GM21367 (cell line): ENCODE measurements at regions not wholly inside any gene's neighbourhood (a gene's known extent, or its start where the extent isn't known, plus 50 kb on each side); places are given as distances from the start of the nearest gene placed in this dataset.
"Not testable (repeated sequence)": the region's sequence is repeated elsewhere in the genome, so short reads cannot be mapped to it uniquely, and the experiment has no call there.

Source experiments
- ATAC-seq: cut with Tn5 transposase; IDR thresholded peaks from one replicate; pipeline ENCODE4 v1.9.1; 2021; ENCODE audit not compliant: unreplicated experiment

- no peak for ATAC-seq
Measured at GRCh38 chr1:56285554-56286402, 293.6 kb downstream of the PLPP3 start.

- ATAC-seq, result no peak
Measured at GRCh38 chr1:56284928-56285327, 294.4 kb downstream of the PLPP3 start.

- no peak for ATAC-seq
Measured at GRCh38 chr1:56278061-56278460, 301.3 kb downstream of the PLPP3 start.

GRCh38 chr1:56268519-56269140 lies 310.7 kb downstream of the PLPP3 start:
- ATAC-seq, result no peak

GRCh38 chr1:56267611-56268010 lies 311.8 kb downstream of the PLPP3 start:
- no peak for ATAC-seq

- ATAC-seq, result no peak
Measured at GRCh38 chr1:56266359-56266758, 313.0 kb downstream of the PLPP3 start.

- ATAC-seq, result no peak
Measured at GRCh38 chr1:56265216-56265615, 314.1 kb downstream of the PLPP3 start.

- no peak for ATAC-seq
Measured at GRCh38 chr1:56263908-56264307, 315.5 kb downstream of the PLPP3 start.

GRCh38 chr1:56258371-56258770 lies 321.0 kb downstream of the PLPP3 start:
- ATAC-seq, result no peak

- no peak for ATAC-seq
Measured at GRCh38 chr1:56257726-56258125, 321.6 kb downstream of the PLPP3 start.

- ATAC-seq, result no peak
Measured at GRCh38 chr1:56256153-56257000, 323.0 kb downstream of the PLPP3 start.

- no peak for ATAC-seq
Measured at GRCh38 chr1:56255516-56256152, 323.7 kb downstream of the PLPP3 start.

GRCh38 chr1:56254130-56254529 lies 325.2 kb downstream of the PLPP3 start:
- ATAC-seq, result no peak

- ATAC-seq, result no peak
Measured at GRCh38 chr1:56250809-56251208, 328.6 kb downstream of the PLPP3 start.

- ATAC-seq, result no peak
Measured at GRCh38 chr1:56249234-56249633, 330.1 kb downstream of the PLPP3 start.

- no peak for ATAC-seq
Measured at GRCh38 chr1:56248138-56248537, 331.2 kb downstream of the PLPP3 start.

GRCh38 chr1:56246726-56247125 lies 332.6 kb downstream of the PLPP3 start:
- ATAC-seq, result not testable (repeated sequence)

- no peak for ATAC-seq
Measured at GRCh38 chr1:56240400-56240799, 339.0 kb downstream of the PLPP3 start.

GRCh38 chr1:56237491-56238064 lies 341.8 kb downstream of the PLPP3 start:
- ATAC-seq, result no peak

- ATAC-seq, result no peak
Measured at GRCh38 chr1:56236688-56237087, 342.7 kb downstream of the PLPP3 start.
